HEK293 (cell line): ENCODE measurements at regions not wholly inside any gene's neighbourhood (a gene's known extent, or its start where the extent isn't known, plus 50 kb on each side); places are given as distances from the start of the nearest gene placed in this dataset.

Experiments
- CTCF ChIA-PET: fragments of 350-600 bp; formaldehyde crosslinking; extraction: SDS; loops from one replicate; lab custom pipeline; 2021; ENCODE audit warnings: antibody characterized with exemption; lab: Yijun Ruan, JAX
- POLR2A ChIA-PET: fragments of 300-600 bp; formaldehyde crosslinking; extraction: SDS; loops from one replicate; lab custom pipeline; 2020; ENCODE audit warnings: antibody characterized with exemption, inconsistent platforms; lab: Yijun Ruan, JAX
- H3K27ac ChIP-seq: fragments of 200-500 bp; sonication (Bioruptor generic); 2 replicates; pipeline ENCODE4 v1.5.1; 2014; ENCODE audit warnings: low read depth, low read length, control low read depth, inconsistent platforms; ENCODE audit errors: extremely low read depth
- H3K36me3 ChIP-seq, 2 experiments: fragments of 200-500 bp in 1 of 2; sonication (Bioruptor generic) in 1 of 2; 1 replicate in 1 of 2; 2 replicates in 1 of 2; pipeline ENCODE4 v1.5.1; 2014 to 2017; ENCODE audit warnings: inconsistent platforms in 2 of 2, low read length in 2 of 2; ENCODE audit not compliant: control insufficient read depth in 2 of 2, insufficient read depth in 1 of 2
- H3K4me1 ChIP-seq: fragments of 200-500 bp; sonication (Bioruptor generic); 2 replicates; pipeline ENCODE4 v1.5.1; 2014; ENCODE audit warnings: mild to moderate bottlenecking, low read length, inconsistent platforms; ENCODE audit not compliant: control insufficient read depth, insufficient read depth
- H3K4me3 ChIP-seq: 2 replicates; pipeline ENCODE4 v1.5.1; 2011; ENCODE audit warnings: low read depth, mild to moderate bottlenecking, control low read depth, low read length, moderate library complexity
- H3K9me3 ChIP-seq: fragments of 200-500 bp; sonication (Bioruptor generic); 2 replicates; pipeline ENCODE4 v1.5.1; 2014; ENCODE audit warnings: low read depth, low read length, inconsistent platforms; ENCODE audit not compliant: control insufficient read depth, insufficient read depth
- BCL11A ChIP-seq: fragments of 450-650 bp; formaldehyde crosslinking; IDR thresholded peaks from 2 replicates; pipeline ENCODE4 v1.5.1; 2016; ENCODE audit warnings: low read depth, missing biosample characterization, missing genetic modification characterization
- EGR2 ChIP-seq: fragments of 450-650 bp; formaldehyde crosslinking; IDR thresholded peaks from 2 replicates; pipeline ENCODE4 v1.5.1; 2016; ENCODE audit warnings: low read depth, missing biosample characterization, missing genetic modification characterization
- HOXD13 ChIP-seq: sonication (generic); formaldehyde crosslinking; IDR thresholded peaks from 2 replicates; pipeline ENCODE4 v1.8.0; 2022; ENCODE audit warnings: missing genetic modification reagents, borderline replicate concordance
- KLF10 ChIP-seq: fragments of 450-650 bp; IDR thresholded peaks from 2 replicates; pipeline ENCODE4 v1.5.1; 2018; ENCODE audit warnings: missing biosample characterization, mild to moderate bottlenecking, missing genetic modification characterization
- KLF7 ChIP-seq: fragments of 450-650 bp; formaldehyde crosslinking; IDR thresholded peaks from 2 replicates; pipeline ENCODE4 v1.5.1; 2016; ENCODE audit warnings: missing biosample characterization, missing genetic modification characterization, borderline replicate concordance
- PRDM6 ChIP-seq: fragments of 450-650 bp; formaldehyde crosslinking; IDR thresholded peaks from 2 replicates; pipeline ENCODE4 v1.5.1; 2017; ENCODE audit warnings: missing biosample characterization, missing genetic modification characterization
- SCRT1 ChIP-seq: fragments of 450-650 bp; formaldehyde crosslinking; IDR thresholded peaks from 2 replicates; pipeline ENCODE4 v1.5.1; 2016; ENCODE audit warnings: missing biosample characterization, missing genetic modification characterization, borderline replicate concordance
- ZBTB10 ChIP-seq: fragments of 450-650 bp; formaldehyde crosslinking; IDR thresholded peaks from 2 replicates; pipeline ENCODE4 v1.5.1; 2016; ENCODE audit warnings: missing biosample characterization, missing genetic modification characterization
- ZBTB21 ChIP-seq: fragments of 450-650 bp; formaldehyde crosslinking; IDR thresholded peaks from 2 replicates; pipeline ENCODE4 v1.5.1; 2017; ENCODE audit warnings: missing biosample characterization, missing genetic modification characterization
- ZBTB48 ChIP-seq: fragments of 450-650 bp; formaldehyde crosslinking; IDR thresholded peaks from 2 replicates; pipeline ENCODE4 v1.5.1; 2016; ENCODE audit warnings: missing biosample characterization, missing genetic modification characterization
- ZBTB7A ChIP-seq: fragments of 450-650 bp; formaldehyde crosslinking; IDR thresholded peaks from 2 replicates; pipeline ENCODE4 v1.5.1; 2016; ENCODE audit warnings: low read depth, missing biosample characterization, missing genetic modification characterization
- ZFP3 ChIP-seq: fragments of 450-650 bp; formaldehyde crosslinking; IDR thresholded peaks from 2 replicates; pipeline ENCODE4 v1.5.1; 2016; ENCODE audit warnings: low read depth, missing biosample characterization, missing genetic modification characterization
- ZNF140 ChIP-seq: fragments of 450-650 bp; formaldehyde crosslinking; IDR thresholded peaks from 2 replicates; pipeline ENCODE4 v1.5.1; 2016; ENCODE audit warnings: missing biosample characterization, missing genetic modification characterization
- ZNF174 ChIP-seq: fragments of 450-650 bp; formaldehyde crosslinking; IDR thresholded peaks from 2 replicates; pipeline ENCODE4 v1.5.0; 2017; ENCODE audit warnings: missing biosample characterization, mild to moderate bottlenecking, missing genetic modification characterization
- ZNF19 ChIP-seq: fragments of 450-650 bp; formaldehyde crosslinking; IDR thresholded peaks from 2 replicates; pipeline ENCODE4; 2016; ENCODE audit warnings: missing biosample characterization, missing genetic modification characterization, low read depth
- ZNF23 ChIP-seq: fragments of 450-650 bp; formaldehyde crosslinking; IDR thresholded peaks from 2 replicates; pipeline ENCODE4 v1.5.1; 2016; ENCODE audit warnings: missing biosample characterization, missing genetic modification characterization, borderline replicate concordance
- ZNF311 ChIP-seq: fragments of 450-650 bp; formaldehyde crosslinking; IDR thresholded peaks from 2 replicates; pipeline ENCODE4 v1.5.1; 2017; ENCODE audit warnings: missing biosample characterization, missing genetic modification characterization, borderline replicate concordance
- ZNF548 ChIP-seq: fragments of 450-650 bp; formaldehyde crosslinking; IDR thresholded peaks from 2 replicates; pipeline ENCODE4 v1.5.1; 2016; ENCODE audit warnings: missing biosample characterization, missing genetic modification characterization
- ZNF558 ChIP-seq: fragments of 450-650 bp; formaldehyde crosslinking; IDR thresholded peaks from 2 replicates; pipeline ENCODE4 v1.5.1; 2016; ENCODE audit warnings: missing biosample characterization, missing genetic modification characterization
- ZNF626 ChIP-seq: fragments of 450-650 bp; sonication (Bioruptor Pico); formaldehyde crosslinking; IDR thresholded peaks from 2 replicates; pipeline ENCODE4 v1.5.1; 2018; ENCODE audit warnings: missing biosample characterization, missing genetic modification characterization, inconsistent platforms
- ZNF792 ChIP-seq: fragments of 450-650 bp; formaldehyde crosslinking; IDR thresholded peaks from 2 replicates; pipeline ENCODE4 v1.5.1; 2016; ENCODE audit warnings: missing biosample characterization, missing genetic modification characterization
- ZNF837 ChIP-seq: fragments of 450-650 bp; formaldehyde crosslinking; IDR thresholded peaks from 2 replicates; pipeline ENCODE4 v1.5.1; 2016; ENCODE audit warnings: missing biosample characterization, missing genetic modification characterization
- ZSCAN30 ChIP-seq: fragments of 450-650 bp; IDR thresholded peaks from 2 replicates; pipeline ENCODE4 v1.5.1; 2018; ENCODE audit warnings: missing biosample characterization, mild to moderate bottlenecking, missing genetic modification characterization, moderate library complexity
- TF ChIP-seq, protein P1 (sequence below): fragments of 450-650 bp; formaldehyde crosslinking; IDR thresholded peaks from 2 replicates; pipeline ENCODE4 v1.5.1; 2016; ENCODE audit warnings: missing biosample characterization, missing genetic modification characterization, low read depth
- TF ChIP-seq, protein P2 (sequence below): fragments of 450-650 bp; formaldehyde crosslinking; IDR thresholded peaks from 2 replicates; pipeline ENCODE4 v1.5.1; 2017; ENCODE audit warnings: missing biosample characterization, missing genetic modification characterization
- TF ChIP-seq, protein P3 (sequence below): fragments of 450-650 bp; formaldehyde crosslinking; IDR thresholded peaks from 2 replicates; pipeline ENCODE4 v1.5.1; 2016; ENCODE audit warnings: missing biosample characterization, missing genetic modification characterization

DNA sequence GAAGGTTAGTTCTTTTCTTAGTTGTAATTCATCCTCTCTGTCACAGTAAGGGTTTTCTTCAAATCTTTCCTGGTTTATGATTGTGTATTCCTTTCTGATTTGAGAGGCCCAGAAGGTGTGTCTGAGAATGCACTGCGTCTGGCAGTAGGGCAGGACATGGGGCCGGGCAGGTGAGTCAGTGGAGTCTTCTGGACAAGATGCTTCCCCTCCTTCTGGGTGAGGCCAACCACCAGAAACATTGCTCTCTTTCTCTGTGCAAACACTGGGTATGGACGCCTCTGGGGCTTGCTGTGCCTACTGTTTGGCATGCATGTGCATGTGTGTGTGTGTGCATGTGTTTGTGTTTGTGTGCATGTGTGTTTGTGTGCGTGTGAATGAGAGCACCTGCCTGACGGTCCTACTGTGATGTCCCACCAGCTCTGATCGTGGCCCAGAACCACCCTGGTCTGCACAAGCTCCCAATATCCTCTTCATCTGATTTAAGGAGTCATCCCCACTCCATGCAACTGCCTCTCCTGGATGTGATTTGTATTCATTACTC is 93.2 kb upstream of the DLX2 start (continued):
- no peak for TF ChIP-seq ZNF19
- no peak for TF ChIP-seq ZNF837 (tag by site-specific recombination)
- no peak for TF ChIP-seq ZBTB21 (tag by site-specific recombination)
- no peak for TF ChIP-seq PRDM6 (tag by site-specific recombination)
- no peak for TF ChIP-seq ZNF174 (tag by site-specific recombination)
- TF ChIP-seq ZFP3 (tag by site-specific recombination) = no peak
- no peak for TF ChIP-seq HOXD13 (CRISPR knock-in tag)

DNA sequence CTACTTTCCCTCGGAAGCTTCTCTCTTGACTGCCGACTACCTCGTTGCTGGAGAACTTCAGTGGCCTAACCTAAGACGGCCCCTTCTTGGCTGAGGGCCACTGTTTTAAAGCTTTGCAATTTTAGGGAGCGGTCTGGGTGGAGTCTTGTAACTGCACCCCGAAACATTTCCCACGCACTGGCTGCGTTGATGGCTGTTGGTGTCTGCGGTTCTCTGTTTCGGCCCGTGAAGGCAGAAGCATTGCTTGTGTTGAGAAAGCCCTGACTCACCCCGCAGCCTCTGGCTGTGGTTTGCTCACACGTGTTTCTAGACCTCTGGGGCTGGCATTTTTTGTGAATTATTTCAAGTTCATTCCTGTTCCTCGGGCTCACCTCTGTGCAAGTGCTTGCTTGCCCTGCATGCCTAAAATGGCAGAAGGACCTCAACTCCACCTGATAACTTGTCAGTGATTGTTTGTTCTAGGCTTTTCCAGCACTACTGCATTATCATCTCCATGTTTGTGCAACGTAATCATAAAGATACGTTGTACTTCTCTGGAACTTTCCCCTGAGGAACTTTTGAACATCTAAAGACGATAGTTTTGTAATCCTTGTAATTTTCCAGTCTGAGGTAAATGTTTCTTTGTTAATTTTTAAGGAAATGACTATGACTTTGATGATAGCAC is 94.2 kb upstream of the DLX2 start:
- Histone ChIP-seq H3K4me3 (no peak overlapping the region), H3K9me3 (no peaks in the 10 kb centered on the region), H3K36me3 (no peaks in the 10 kb centered on the region), H3K27ac (no peak overlapping the region), H3K4me1 (no peaks in the 10 kb centered on the region)
- ChIA-PET CTCF (interaction anchor here (1.0 kb wide), 1 partner anchor 266 kb away, joined by 3 read pairs; no protein-coding TSS in a partner anchor), POLR2A (no interaction called here)
- TF ChIP-seq KLF10 (no peak), ZNF140 (tag by site-specific recombination) (no peak), ZNF311 (tag by site-specific recombination) (no peak), ZNF548 (tag by site-specific recombination) (no peak), ZNF558 (tag by site-specific recombination) (no peak), KLF7 (no peak), ZNF792 (tag by site-specific recombination) (no peak), ZNF23 (tag by site-specific recombination) (no peak), EGR2 (tag by site-specific recombination) (no peak), SCRT1 (tag by site-specific recombination) (no peak)
- TF ChIP-seq, protein P1, sequence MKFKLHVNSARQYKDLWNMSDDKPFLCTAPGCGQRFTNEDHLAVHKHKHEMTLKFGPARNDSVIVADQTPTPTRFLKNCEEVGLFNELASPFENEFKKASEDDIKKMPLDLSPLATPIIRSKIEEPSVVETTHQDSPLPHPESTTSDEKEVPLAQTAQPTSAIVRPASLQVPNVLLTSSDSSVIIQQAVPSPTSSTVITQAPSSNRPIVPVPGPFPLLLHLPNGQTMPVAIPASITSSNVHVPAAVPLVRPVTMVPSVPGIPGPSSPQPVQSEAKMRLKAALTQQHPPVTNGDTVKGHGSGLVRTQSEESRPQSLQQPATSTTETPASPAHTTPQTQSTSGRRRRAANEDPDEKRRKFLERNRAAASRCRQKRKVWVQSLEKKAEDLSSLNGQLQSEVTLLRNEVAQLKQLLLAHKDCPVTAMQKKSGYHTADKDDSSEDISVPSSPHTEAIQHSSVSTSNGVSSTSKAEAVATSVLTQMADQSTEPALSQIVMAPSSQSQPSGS = no peak

- no peak overlapping the region for H3K4me3 ChIP-seq
- CTCF ChIA-PET = no interaction called here
- no peak overlapping the region for H3K27ac ChIP-seq
- TF ChIP-seq BCL11A (no peak), ZBTB48 (tag by site-specific recombination) (no peak), ZBTB10 (tag by site-specific recombination) (no peak), ZBTB7A (tag by site-specific recombination) (no peak), ZSCAN30 (no peak), ZNF626 (tag by site-specific recombination) (no peak)
- TF ChIP-seq, protein P2, sequence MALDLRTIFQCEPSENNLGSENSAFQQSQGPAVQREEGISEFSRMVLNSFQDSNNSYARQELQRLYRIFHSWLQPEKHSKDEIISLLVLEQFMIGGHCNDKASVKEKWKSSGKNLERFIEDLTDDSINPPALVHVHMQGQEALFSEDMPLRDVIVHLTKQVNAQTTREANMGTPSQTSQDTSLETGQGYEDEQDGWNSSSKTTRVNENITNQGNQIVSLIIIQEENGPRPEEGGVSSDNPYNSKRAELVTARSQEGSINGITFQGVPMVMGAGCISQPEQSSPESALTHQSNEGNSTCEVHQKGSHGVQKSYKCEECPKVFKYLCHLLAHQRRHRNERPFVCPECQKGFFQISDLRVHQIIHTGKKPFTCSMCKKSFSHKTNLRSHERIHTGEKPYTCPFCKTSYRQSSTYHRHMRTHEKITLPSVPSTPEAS (tag by site-specific recombination) = no peak
- TF ChIP-seq, protein P3, sequence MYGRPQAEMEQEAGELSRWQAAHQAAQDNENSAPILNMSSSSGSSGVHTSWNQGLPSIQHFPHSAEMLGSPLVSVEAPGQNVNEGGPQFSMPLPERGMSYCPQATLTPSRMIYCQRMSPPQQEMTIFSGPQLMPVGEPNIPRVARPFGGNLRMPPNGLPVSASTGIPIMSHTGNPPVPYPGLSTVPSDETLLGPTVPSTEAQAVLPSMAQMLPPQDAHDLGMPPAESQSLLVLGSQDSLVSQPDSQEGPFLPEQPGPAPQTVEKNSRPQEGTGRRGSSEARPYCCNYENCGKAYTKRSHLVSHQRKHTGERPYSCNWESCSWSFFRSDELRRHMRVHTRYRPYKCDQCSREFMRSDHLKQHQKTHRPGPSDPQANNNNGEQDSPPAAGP (tag by site-specific recombination) = no peak
Observed at GRCh38 chr2:172198361-172198760, 95.7 kb upstream of the DLX2 start.

More at GRCh38 chr2:172198361-172198760, 95.7 kb upstream of the DLX2 start:
- Histone ChIP-seq H3K4me1 (no peaks in the 10 kb centered on the region), H3K36me3 (no peaks in the 10 kb centered on the region), H3K9me3 (no peaks in the 10 kb centered on the region)
- POLR2A ChIA-PET = no interaction called here
